ENCODE measurements at regions not wholly inside any gene's neighbourhood (a gene's known extent, or its start where the extent isn't known, plus 50 kb on each side); places are given as distances from the start of the nearest gene placed in this dataset.
"Not testable (repeated sequence)": the region's sequence is repeated elsewhere in the genome, so short reads cannot be mapped to it uniquely, and the experiment has no call there.

DNA sequence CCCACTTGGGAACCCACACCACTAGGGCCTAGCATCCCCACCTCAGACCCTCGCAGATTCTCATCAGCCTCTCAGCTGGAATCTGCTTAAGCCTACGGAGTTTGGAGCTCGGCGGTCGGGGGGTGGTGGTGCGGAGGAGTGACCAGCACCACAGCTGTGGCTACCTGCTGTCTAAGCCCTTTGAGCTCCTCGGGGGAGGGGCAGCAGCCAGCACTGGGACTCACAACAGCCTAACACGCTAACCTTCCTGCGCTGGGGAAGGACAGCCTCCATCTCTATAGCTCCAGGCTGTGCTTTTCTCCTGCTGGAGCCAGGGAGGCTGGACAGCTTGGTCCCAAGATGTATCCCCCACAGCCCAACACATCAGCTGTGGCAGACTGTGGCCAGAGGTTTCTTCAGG, 281.5 kb downstream of the USP46 start:
- TF ChIP-seq POLR2A (IDR thresholded peaks at IDR 0.05; ENCODE audit: low read depth, low read length) (no peak), POLR2AphosphoS5 (IDR thresholded peaks at IDR 0.05; ENCODE audit: low read depth, low read length) (no peak), TAF1 (IDR thresholded peaks at IDR 0.05; ENCODE audit: borderline replicate concordance, low read depth, low read length) (no peak)
- DNase-seq (ENCODE audit: insufficient read length) (no peak), FAIRE-seq (no peak)

DNA sequence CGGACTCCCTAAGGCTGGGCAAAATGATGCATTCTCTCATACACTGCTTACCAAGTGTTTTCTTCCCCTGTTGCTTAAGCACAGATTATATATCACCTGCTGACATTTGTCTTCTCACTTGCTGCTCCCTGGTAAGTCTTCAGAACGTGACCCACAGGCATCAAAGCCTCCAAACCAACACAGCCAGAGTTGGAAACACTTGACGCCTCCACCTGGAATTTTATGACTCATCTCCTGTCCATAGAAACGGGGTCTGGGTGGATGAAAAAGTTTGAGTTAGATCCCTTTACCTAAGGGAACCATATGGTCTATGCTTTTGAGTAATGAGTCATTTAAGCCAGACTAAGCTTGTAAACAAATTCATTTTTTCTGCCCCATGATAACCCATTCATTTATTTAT, 251.6 kb downstream of the USP46 start:
- FAIRE-seq (no peak), DNase-seq (ENCODE audit: insufficient read length) (no peak)
- no peak for TF ChIP-seq POLR2AphosphoS5 (IDR thresholded peaks at IDR 0.05; ENCODE audit: low read depth, low read length)
- no peak for TF ChIP-seq POLR2A (IDR thresholded peaks at IDR 0.05; ENCODE audit: low read depth, low read length)
- no peak for TF ChIP-seq TAF1 (IDR thresholded peaks at IDR 0.05; ENCODE audit: borderline replicate concordance, low read depth, low read length)

DNA sequence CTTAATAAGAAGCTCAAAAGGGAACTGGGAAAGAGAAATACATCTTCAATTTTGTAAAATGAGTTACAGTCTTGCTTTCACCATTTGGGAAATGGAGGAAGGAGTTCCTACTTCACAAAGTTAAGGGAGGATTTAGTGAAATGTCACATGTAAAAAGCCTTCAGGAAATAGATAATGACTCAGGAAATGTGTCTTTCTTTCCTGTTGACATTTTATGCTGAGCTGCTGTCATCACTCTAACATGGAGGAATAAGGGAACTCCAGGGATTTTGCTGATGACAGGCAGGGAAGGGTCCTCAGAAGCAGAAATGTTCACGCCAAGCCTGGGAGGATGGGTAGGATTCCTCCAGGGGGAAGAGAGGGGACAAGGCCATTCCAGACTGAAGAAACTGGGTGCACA, 251.1 kb downstream of the USP46 start:
- DNase-seq (ENCODE audit: insufficient read length) (no peak), FAIRE-seq (no peak)
- TF ChIP-seq POLR2A (IDR thresholded peaks at IDR 0.05; ENCODE audit: low read depth, low read length): no peak
- TF ChIP-seq POLR2AphosphoS5 (IDR thresholded peaks at IDR 0.05; ENCODE audit: low read depth, low read length): no peak
- TF ChIP-seq TAF1 (IDR thresholded peaks at IDR 0.05; ENCODE audit: borderline replicate concordance, low read depth, low read length): no peak

DNA sequence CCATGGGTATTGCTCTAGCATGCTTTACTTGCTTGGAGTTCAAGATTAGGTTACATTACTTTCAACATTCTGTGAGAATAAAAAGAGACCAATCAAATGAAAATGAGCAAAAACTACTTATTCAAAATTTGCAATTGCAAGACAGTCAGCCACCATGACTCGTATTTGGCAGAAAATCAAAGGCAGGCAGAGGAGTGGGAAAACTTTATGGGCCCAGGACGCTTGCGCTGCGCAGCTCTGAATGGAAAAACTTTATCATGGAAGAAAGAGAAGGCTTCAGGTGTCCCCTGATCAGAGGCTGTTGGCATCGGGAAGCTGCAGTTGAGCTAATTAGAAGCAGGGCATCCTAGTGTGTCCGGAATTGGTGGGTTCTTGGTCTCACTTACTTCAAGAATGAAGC, 250.6 kb downstream of the USP46 start:
- DNase-seq (ENCODE audit: insufficient read length) (no peak), FAIRE-seq (no peak)
- no peak for TF ChIP-seq POLR2AphosphoS5 (IDR thresholded peaks at IDR 0.05; ENCODE audit: low read depth, low read length)
- TF ChIP-seq TAF1 (IDR thresholded peaks at IDR 0.05; ENCODE audit: borderline replicate concordance, low read depth, low read length): no peak
- no peak for TF ChIP-seq POLR2A (IDR thresholded peaks at IDR 0.05; ENCODE audit: low read depth, low read length)

DNA sequence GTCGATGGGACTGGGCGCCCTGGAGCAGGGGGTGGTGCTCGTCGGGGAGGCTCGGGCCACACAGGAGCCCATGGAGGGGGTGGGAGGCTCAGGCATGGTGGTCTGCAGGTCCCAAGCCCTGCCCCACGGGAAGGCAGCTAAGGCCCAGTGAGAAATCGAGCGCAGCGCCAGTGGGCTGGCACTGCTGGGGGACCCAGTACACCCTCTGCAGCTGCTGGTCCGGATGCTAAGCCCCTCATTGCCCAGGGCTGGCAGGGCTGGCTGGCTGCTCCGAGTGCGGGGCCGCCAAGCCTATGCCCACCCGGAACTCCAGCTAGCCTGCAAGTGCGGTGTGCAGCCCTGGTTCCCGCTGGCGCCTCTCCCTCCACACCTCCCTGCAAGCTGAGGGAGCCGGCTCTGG, 249.3 kb downstream of the USP46 start:
- not testable (repeated sequence) for FAIRE-seq; DNase-seq (ENCODE audit: insufficient read length)

DNA sequence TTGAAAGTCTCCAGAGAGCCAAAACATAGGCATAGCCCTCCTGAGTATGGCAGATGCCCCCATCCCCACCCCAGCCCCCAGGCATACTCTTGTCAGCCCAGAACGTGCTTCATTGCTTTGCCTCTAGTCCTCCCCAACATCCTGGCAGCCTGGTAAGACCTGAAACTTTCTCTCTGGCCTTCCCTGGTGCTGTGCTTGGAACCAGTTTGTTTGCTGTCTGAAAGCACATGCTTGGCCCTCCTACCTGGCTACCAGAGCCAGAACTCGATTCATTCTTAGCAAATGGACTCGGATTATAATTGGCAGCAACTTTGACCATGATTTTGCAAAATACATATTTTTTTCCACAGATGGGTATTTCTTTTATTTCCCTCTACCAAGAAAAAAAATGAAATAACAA, 248.1 kb downstream of the USP46 start:
- TF ChIP-seq TAF1 (IDR thresholded peaks at IDR 0.05; ENCODE audit: borderline replicate concordance, low read depth, low read length): no peak
- no peak for TF ChIP-seq POLR2A (IDR thresholded peaks at IDR 0.05; ENCODE audit: low read depth, low read length)
- TF ChIP-seq POLR2AphosphoS5 (IDR thresholded peaks at IDR 0.05; ENCODE audit: low read depth, low read length): no peak
- FAIRE-seq: no peak
- DNase-seq (ENCODE audit: insufficient read length): no peak

DNA sequence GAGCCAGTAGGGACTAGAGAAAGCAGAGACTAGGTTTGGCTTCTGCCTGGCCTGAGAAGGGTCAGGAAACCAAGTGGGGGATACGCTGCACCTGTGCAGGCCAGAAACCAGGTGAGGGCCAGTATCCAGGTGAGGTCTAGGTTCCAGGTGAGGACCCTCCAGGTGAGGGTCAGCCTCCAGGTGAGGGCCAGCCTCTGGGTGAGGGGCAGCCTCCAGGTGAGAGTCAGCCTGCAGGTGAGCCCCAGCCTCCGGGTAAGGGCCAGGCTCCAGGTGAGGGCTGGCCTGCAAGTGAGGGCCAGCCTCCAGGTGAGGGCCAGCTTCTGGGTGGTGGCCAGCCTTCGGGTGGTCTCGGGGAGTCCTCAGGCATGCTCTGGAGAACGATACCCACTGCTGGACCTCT, 238.8 kb downstream of the USP46 start:
- DNase-seq (ENCODE audit: insufficient read length) (no peak), FAIRE-seq (no peak)
- TF ChIP-seq POLR2AphosphoS5 (IDR thresholded peaks at IDR 0.05; ENCODE audit: low read depth, low read length) (no peak), POLR2A (IDR thresholded peaks at IDR 0.05; ENCODE audit: low read depth, low read length) (no peak), TAF1 (IDR thresholded peaks at IDR 0.05; ENCODE audit: borderline replicate concordance, low read depth, low read length) (no peak)

DNA sequence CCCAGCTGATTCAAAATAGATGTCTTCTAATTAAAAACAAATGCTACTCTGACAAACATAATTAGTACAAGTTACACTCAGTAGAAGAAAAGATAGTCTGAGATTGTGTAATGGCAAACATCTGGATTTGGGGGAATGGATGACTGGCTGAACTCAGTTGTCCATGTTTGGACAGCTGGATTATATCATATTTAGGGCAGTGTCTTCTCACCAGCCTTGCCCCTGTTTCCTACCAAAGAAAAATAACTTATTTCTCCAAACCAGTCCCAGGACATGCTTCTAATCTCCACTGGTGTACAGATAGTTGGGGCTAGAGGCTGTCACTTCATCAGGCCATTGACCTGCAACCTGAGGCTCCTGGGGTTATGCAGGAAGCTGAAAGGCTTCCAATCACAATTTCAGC, 237.3 kb downstream of the USP46 start:
- DNase-seq (ENCODE audit: insufficient read length) (no peak), FAIRE-seq (no peak)
- TF ChIP-seq POLR2A (IDR thresholded peaks at IDR 0.05; ENCODE audit: low read depth, low read length) (no peak), POLR2AphosphoS5 (IDR thresholded peaks at IDR 0.05; ENCODE audit: low read depth, low read length) (no peak), TAF1 (IDR thresholded peaks at IDR 0.05; ENCODE audit: borderline replicate concordance, low read depth, low read length) (no peak)

DNA sequence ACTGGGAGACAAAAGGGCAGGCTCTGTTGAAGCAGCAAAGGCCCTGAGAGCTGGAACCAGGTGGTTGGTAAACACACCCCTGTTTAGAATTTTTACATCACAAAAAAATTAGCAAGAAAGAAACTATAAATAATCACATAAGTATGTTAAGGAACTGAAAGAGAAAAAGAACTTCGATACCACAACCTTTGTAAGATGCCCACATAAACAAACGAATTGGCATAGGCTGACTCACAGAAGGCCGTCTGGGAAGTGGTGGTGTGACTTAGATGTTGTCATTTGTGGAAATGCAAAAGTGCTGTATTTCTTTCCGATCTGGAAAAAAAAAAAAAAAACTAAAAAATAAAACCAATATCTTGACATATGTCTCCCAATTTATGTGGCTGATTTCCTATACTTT, 235.1 kb downstream of the USP46 start:
- DNase-seq (ENCODE audit: insufficient read length): no peak
- FAIRE-seq: no peak
- TF ChIP-seq POLR2A (IDR thresholded peaks at IDR 0.05; ENCODE audit: low read depth, low read length) (no peak), POLR2AphosphoS5 (IDR thresholded peaks at IDR 0.05; ENCODE audit: low read depth, low read length) (no peak), TAF1 (IDR thresholded peaks at IDR 0.05; ENCODE audit: borderline replicate concordance, low read depth, low read length) (no peak)

DNA sequence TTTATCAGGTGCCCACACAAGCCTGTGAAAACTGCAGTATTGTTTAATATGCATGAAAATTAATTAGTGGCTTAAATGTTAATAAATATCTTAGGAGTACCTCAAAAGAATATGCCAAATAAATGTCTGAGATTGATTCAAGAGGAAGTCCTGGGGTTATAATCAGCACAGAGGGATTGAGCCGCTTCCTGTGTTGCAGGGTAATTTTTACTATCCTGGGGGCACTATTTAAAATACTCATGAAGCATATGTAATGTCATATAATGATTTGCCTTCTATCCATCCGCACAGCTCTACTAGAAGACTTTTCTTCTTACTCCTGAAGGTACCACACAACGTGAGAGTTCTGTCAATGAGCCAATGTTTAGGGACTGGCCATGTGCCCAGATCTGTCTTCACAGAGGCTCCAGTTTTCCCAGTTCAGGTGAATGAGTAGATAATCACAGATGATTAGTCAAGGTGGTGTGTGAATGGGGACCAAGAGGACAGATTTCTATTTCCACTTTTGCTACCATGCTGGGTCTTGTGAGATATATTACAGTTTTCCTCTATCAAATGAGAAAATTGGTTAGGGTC, 233.3 kb downstream of the USP46 start:
- DNase-seq (ENCODE audit: insufficient read length) (no peak), FAIRE-seq (no peak)
- TF ChIP-seq POLR2AphosphoS5 (IDR thresholded peaks at IDR 0.05; ENCODE audit: low read depth, low read length): no peak
- no peak for TF ChIP-seq POLR2A (IDR thresholded peaks at IDR 0.05; ENCODE audit: low read depth, low read length)
- no peak for TF ChIP-seq TAF1 (IDR thresholded peaks at IDR 0.05; ENCODE audit: borderline replicate concordance, low read depth, low read length)

DNA sequence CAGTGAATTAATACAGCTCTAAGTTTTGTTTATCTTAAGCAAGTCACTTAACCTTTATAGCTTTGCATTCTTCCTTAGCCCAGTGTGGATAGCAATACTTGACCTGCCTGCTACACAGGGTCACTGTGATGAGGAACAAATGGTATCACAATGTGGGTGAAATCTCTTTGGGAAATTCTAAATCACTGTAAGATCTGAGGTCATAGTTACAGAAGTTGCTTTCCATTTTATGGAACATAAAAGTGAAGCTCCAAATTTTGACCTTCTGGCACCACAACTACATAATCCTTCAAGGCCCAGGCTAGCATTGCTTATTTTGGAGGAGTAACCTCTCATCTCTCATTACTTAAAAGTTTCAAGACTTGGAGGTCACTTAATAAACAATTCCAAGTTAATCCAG, 227.7 kb downstream of the USP46 start:
- FAIRE-seq (no peak), DNase-seq (ENCODE audit: insufficient read length) (no peak)
- TF ChIP-seq TAF1 (IDR thresholded peaks at IDR 0.05; ENCODE audit: borderline replicate concordance, low read depth, low read length) (no peak), POLR2AphosphoS5 (IDR thresholded peaks at IDR 0.05; ENCODE audit: low read depth, low read length) (no peak), POLR2A (IDR thresholded peaks at IDR 0.05; ENCODE audit: low read depth, low read length) (no peak)

DNA sequence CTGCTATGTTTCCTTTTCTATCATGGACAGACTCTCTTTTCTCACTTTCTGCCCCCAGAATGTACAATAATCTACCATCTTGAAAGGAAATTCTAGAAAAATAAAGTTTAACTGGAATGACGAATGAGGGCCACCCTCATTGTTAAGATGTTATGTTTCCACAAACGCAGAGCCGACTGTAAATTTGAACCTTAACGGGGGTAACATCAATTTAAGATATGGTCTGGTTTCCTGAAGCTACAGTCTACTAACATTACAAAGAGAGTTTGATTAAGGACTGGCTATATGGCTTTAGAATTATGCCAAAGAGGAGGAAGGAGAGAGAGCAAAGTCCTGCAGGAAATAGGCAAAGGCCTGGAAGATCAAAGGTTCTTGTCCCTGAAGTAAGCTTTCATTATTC, 227.2 kb downstream of the USP46 start:
- TF ChIP-seq POLR2AphosphoS5 (IDR thresholded peaks at IDR 0.05; ENCODE audit: low read depth, low read length): no peak
- FAIRE-seq (no peak), DNase-seq (ENCODE audit: insufficient read length) (no peak)

DNA sequence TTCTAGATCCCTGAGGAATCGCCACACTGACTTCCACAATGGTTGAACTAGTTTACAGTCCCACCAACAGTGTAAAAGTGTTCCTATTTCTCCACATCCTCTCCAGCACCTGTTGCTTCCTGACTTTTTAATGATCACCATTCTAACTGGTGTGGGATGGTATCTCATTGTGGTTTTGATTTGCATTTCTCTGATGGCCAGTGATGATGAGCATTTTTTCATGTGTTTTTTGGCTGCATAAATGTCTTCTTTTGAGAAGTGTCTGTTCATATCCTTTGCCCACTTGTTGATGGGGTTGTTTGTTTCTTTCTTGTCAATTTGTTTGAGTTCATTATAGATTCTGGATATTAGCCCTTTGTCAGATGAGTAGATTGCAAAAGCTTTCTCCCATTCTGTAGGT, 216.6 kb downstream of the USP46 start:
- not testable (repeated sequence) for DNase-seq (ENCODE audit: insufficient read length); FAIRE-seq
